Mesenchymal stem cell (in vitro differentiated cells and primary cell): ENCODE measurements at regions not wholly inside any gene's neighbourhood (a gene's known extent, or its start where the extent isn't known, plus 50 kb on each side); places are given as distances from the start of the nearest gene placed in this dataset.

Experiments
- DNase-seq: peaks from one replicate; pipeline ENCODE4 v3.0.0-alpha.2; 2013
- H2AFZ ChIP-seq: one replicate; pipeline ENCODE4 v1.6.1; 2013; ENCODE audit warnings: low read depth, mild to moderate bottlenecking, control low read depth, inconsistent platforms, low read length, moderate library complexity
- H2AK5ac ChIP-seq: 2 replicates; pipeline ENCODE4 v1.6.1; 2013; ENCODE audit warnings: low read length, moderate library complexity, mild to moderate bottlenecking, inconsistent platforms; ENCODE audit not compliant: severe bottlenecking
- H2BK120ac ChIP-seq: one replicate; pipeline ENCODE4 v1.6.1; 2013; ENCODE audit warnings: low read depth, mild to moderate bottlenecking, inconsistent platforms, low read length, moderate library complexity
- H2BK12ac ChIP-seq, 2 experiments: one replicate each; pipeline ENCODE4 v1.6.1; 2013; ENCODE audit warnings: inconsistent platforms in 2 of 2, low read length in 2 of 2, mild to moderate bottlenecking in 2 of 2, moderate library complexity in 2 of 2, control low read depth in 1 of 2
- H2BK15ac ChIP-seq: one replicate; pipeline ENCODE4 v1.6.1; 2013; ENCODE audit warnings: mild to moderate bottlenecking, low read depth, inconsistent platforms; ENCODE audit not compliant: poor library complexity, severe bottlenecking
- H2BK5ac ChIP-seq: 2 replicates; pipeline ENCODE4 v1.6.1; 2013; ENCODE audit warnings: low read depth, mild to moderate bottlenecking, low read length, control low read depth, inconsistent platforms; ENCODE audit not compliant: poor library complexity, severe bottlenecking
- H3K14ac ChIP-seq, 2 experiments: one replicate each; pipeline ENCODE4 v1.6.1; 2013; ENCODE audit warnings: inconsistent platforms in 2 of 2, low read length in 2 of 2, control low read depth in 1 of 2, mild to moderate bottlenecking in 1 of 2, moderate library complexity in 1 of 2
- H3K18ac ChIP-seq, 2 experiments: one replicate each; pipeline ENCODE4 v1.6.1; 2013; ENCODE audit warnings: inconsistent platforms in 2 of 2, low read length in 2 of 2, control low read depth in 1 of 2, low read depth in 1 of 2, mild to moderate bottlenecking in 1 of 2
- H3K23ac ChIP-seq, 2 experiments: one replicate each; pipeline ENCODE4 v1.6.1; 2013; ENCODE audit warnings: inconsistent platforms in 2 of 2, low read length in 2 of 2, mild to moderate bottlenecking in 2 of 2, moderate library complexity in 2 of 2, control low read depth in 1 of 2
- H3K27ac ChIP-seq: 2 replicates; pipeline ENCODE4 v1.5.1; 2013; ENCODE audit warnings: mild to moderate bottlenecking, moderate library complexity, low read length, control low read depth, inconsistent platforms; ENCODE audit not compliant: poor library complexity, severe bottlenecking
- H3K27me3 ChIP-seq, 2 experiments: 2 replicates each; pipeline versions ENCODE4 v1.6.1 to v1.7.0; 2013; ENCODE audit warnings: low read length in 2 of 2, mild to moderate bottlenecking in 2 of 2, moderate library complexity in 2 of 2, control low read depth in 1 of 2, inconsistent platforms in 1 of 2; ENCODE audit not compliant: control insufficient read depth in 1 of 2, insufficient read depth in 1 of 2
- H3K36me3 ChIP-seq, 2 experiments: 2 replicates each; pipeline versions ENCODE4 v1.6.1 to v1.7.0; 2013; ENCODE audit warnings: low read length in 2 of 2, control low read depth in 1 of 2, inconsistent platforms in 1 of 2, low read depth in 1 of 2, mild to moderate bottlenecking in 1 of 2; ENCODE audit not compliant: insufficient read depth in 2 of 2, control insufficient read depth in 1 of 2
- H3K4ac ChIP-seq, 2 experiments: one replicate each; pipeline ENCODE4 v1.6.1; 2013; ENCODE audit warnings: inconsistent platforms in 2 of 2, low read length in 2 of 2, mild to moderate bottlenecking in 2 of 2, moderate library complexity in 2 of 2, control low read depth in 1 of 2, low read depth in 1 of 2
- H3K4me1 ChIP-seq: 2 replicates; pipeline ENCODE4 v1.6.1; 2013; ENCODE audit warnings: low read depth, low read length, control low read depth; ENCODE audit not compliant: control insufficient read depth, insufficient read depth
- H3K4me2 ChIP-seq: 2 replicates; pipeline ENCODE4 v1.6.1; 2013; ENCODE audit warnings: low read length, mild to moderate bottlenecking, inconsistent platforms; ENCODE audit not compliant: poor library complexity, severe bottlenecking
- H3K4me3 ChIP-seq, 2 experiments: 2 replicates each; pipeline versions ENCODE4 v1.5.1 to v1.7.0; 2013; ENCODE audit warnings: low read length in 2 of 2, mild to moderate bottlenecking in 2 of 2, control low read depth in 1 of 2, low read depth in 1 of 2; ENCODE audit not compliant: insufficient read depth in 1 of 2
- H3K79me1 ChIP-seq: replicated peaks from 2 replicates; pipeline ENCODE4 v1.6.1; 2013; ENCODE audit warnings: mild to moderate bottlenecking, control low read depth, low read length, inconsistent platforms; ENCODE audit not compliant: poor library complexity, severe bottlenecking
- H3K9ac ChIP-seq: 2 replicates; pipeline ENCODE4 v1.7.0; 2013; ENCODE audit warnings: mild to moderate bottlenecking, low read length, moderate library complexity
- H3K9me3 ChIP-seq: 2 replicates; pipeline ENCODE4 v1.7.0; 2013; ENCODE audit warnings: mild to moderate bottlenecking, low read length; ENCODE audit not compliant: control insufficient read depth
- H4K8ac ChIP-seq: one replicate; pipeline ENCODE4 v1.6.1; 2013; ENCODE audit warnings: inconsistent platforms, mild to moderate bottlenecking, low read length, moderate library complexity
- H4K91ac ChIP-seq: one replicate; pipeline ENCODE4 v1.6.1; 2013; ENCODE audit warnings: mild to moderate bottlenecking, low read length, inconsistent platforms
- WGBS: methylation state at CpG from one replicate; pipeline ENCODE4 v1.1.7; 2013; ENCODE audit warnings: mixed read lengths; 5-methylcytosine and 5-hydroxymethylcytosine counted together

- peaks cover 15 to 53% of the 10 kb centered on the region in 2 experiments for H3K27me3 ChIP-seq
- no peak overlapping the region for H4K8ac ChIP-seq
- H3K4me3 ChIP-seq = no peak overlapping the region
- no peak for DNase-seq
- H3K14ac ChIP-seq = no peak overlapping the region
- H3K4ac ChIP-seq = no peak overlapping the region
- no peaks in the 10 kb centered on the region for H3K36me3 ChIP-seq
- no peaks in the 10 kb centered on the region for H3K79me1 ChIP-seq
- H3K9ac ChIP-seq = no peak overlapping the region
- H2AFZ ChIP-seq = no peak overlapping the region
- H3K4me2 ChIP-seq = no peak overlapping the region
- H2BK120ac ChIP-seq = no peak overlapping the region
- no peak overlapping the region for H4K91ac ChIP-seq
- H2BK15ac ChIP-seq = no peak overlapping the region
- no peak overlapping the region for H2AK5ac ChIP-seq
- H3K18ac ChIP-seq = no peak overlapping the region
- no peak overlapping the region for H3K23ac ChIP-seq
- H3K4me1 ChIP-seq = no peaks in the 10 kb centered on the region
- no peak overlapping the region for H3K27ac ChIP-seq
- H3K9me3 ChIP-seq = peaks cover 16% of the 10 kb centered on the region
- no peak overlapping the region for H2BK5ac ChIP-seq
- 84% methylated on average over 7 of the region's 8 CpGs for WGBS
- H2BK12ac ChIP-seq = no peak overlapping the region
These were observed 57.2 kb upstream of the LRRN2 start for GRCh38 chr1:204742676-204743251.

- 83% methylated on average over 6 of the region's 7 CpGs for WGBS
- H3K23ac ChIP-seq = no peak overlapping the region
- H2BK5ac ChIP-seq = no peak overlapping the region
- H3K14ac ChIP-seq = no peak overlapping the region
- H3K36me3 ChIP-seq = no peaks in the 10 kb centered on the region
- no peak overlapping the region for H4K91ac ChIP-seq
- no peak overlapping the region for H3K4me2 ChIP-seq
- no peak overlapping the region for H3K9ac ChIP-seq
- no peak overlapping the region for H2BK12ac ChIP-seq
- no peak overlapping the region for H3K18ac ChIP-seq
- H2AFZ ChIP-seq = no peak overlapping the region
- no peak overlapping the region for H4K8ac ChIP-seq
- no peak for DNase-seq
- H3K79me1 ChIP-seq = no peaks in the 10 kb centered on the region
- no peak overlapping the region for H2BK120ac ChIP-seq
- no peak overlapping the region for H2BK15ac ChIP-seq
- H3K9me3 ChIP-seq = peaks cover 4% of the 10 kb centered on the region
- no peak overlapping the region for H2AK5ac ChIP-seq
- H3K27me3 ChIP-seq = peaks cover 15 to 66% of the 10 kb centered on the region in 2 experiments
- no peak overlapping the region for H3K27ac ChIP-seq
- no peak overlapping the region for H3K4me3 ChIP-seq
- H3K4ac ChIP-seq = no peak overlapping the region
- no peaks in the 10 kb centered on the region for H3K4me1 ChIP-seq
These were observed 58.7 kb upstream of the LRRN2 start for GRCh38 chr1:204744107-204744779.

GRCh38 chr1:204746838-204747442 lies 61.4 kb upstream of the LRRN2 start:
- H4K8ac ChIP-seq = no peak overlapping the region
- no peak overlapping the region for H3K4me2 ChIP-seq
- no peak overlapping the region for H3K23ac ChIP-seq
- H3K4ac ChIP-seq = no peak overlapping the region
- no peak overlapping the region for H3K9ac ChIP-seq
- H2AK5ac ChIP-seq = no peak overlapping the region
- no peak overlapping the region for H2AFZ ChIP-seq
- no peaks in the 10 kb centered on the region for H3K36me3 ChIP-seq
- no peak overlapping the region for H3K4me3 ChIP-seq
- H3K27me3 ChIP-seq = peaks cover 30 to 77% of the 10 kb centered on the region in 2 experiments
- H3K9me3 ChIP-seq = no peaks in the 10 kb centered on the region
- no peak overlapping the region for H3K18ac ChIP-seq
- H3K14ac ChIP-seq = no peak overlapping the region
- H3K27ac ChIP-seq = no peak overlapping the region
- H3K4me1 ChIP-seq = peaks cover 2% of the 10 kb centered on the region
- no peak overlapping the region for H2BK120ac ChIP-seq
- no peak overlapping the region for H2BK12ac ChIP-seq
- no peak overlapping the region for H2BK5ac ChIP-seq
- no peak overlapping the region for H4K91ac ChIP-seq
- peak; percentile 53 for DNase-seq
- H3K79me1 ChIP-seq = no peaks in the 10 kb centered on the region
- no peak overlapping the region for H2BK15ac ChIP-seq

GRCh38 chr1:204751480-204751879 lies 65.9 kb upstream of the LRRN2 start:
- Histone ChIP-seq H2BK120ac (no peak overlapping the region), H3K9ac (no peak overlapping the region), H3K4me1 (peaks cover 2% of the 10 kb centered on the region), H4K91ac (no peak overlapping the region), H3K18ac (no peak overlapping the region), H3K4me3 (no peak overlapping the region), H2BK5ac (no peak overlapping the region), H3K4ac (no peak overlapping the region), H3K27ac (no peak overlapping the region), H3K4me2 (no peak overlapping the region), H3K23ac (no peak overlapping the region), H2AK5ac (no peak overlapping the region), H2BK12ac (no peak overlapping the region), H4K8ac (no peak overlapping the region), H2AFZ (no peak overlapping the region), H3K36me3 (no peaks in the 10 kb centered on the region), H3K27me3 (peaks cover 24 to 74% of the 10 kb centered on the region in 2 experiments), H2BK15ac (no peak overlapping the region), H3K14ac (no peak overlapping the region), H3K79me1 (no peaks in the 10 kb centered on the region), H3K9me3 (no peaks in the 10 kb centered on the region)
- 45% methylated on average over 6 of the region's 6 CpGs for WGBS
- no peak for DNase-seq
